Erythroblast (primary cell): ENCODE measurements at regions not wholly inside any gene's neighbourhood (a gene's known extent, or its start where the extent isn't known, plus 50 kb on each side); places are given as distances from the start of the nearest gene placed in this dataset.

Experiments used
- GATA1 ChIP-seq: IDR thresholded peaks from 2 replicates; pipeline ENCODE4 v1.6.1; 2011; ENCODE audit warnings: low read depth, mild to moderate bottlenecking, control low read depth, low read length, moderate library complexity
- POLR2A ChIP-seq: IDR thresholded peaks from 2 replicates; pipeline ENCODE4 v1.6.1; 2011; ENCODE audit warnings: mild to moderate bottlenecking, low read length

- TF ChIP-seq POLR2A (no peak), GATA1 (no peak)
These were observed 1222.8 kb downstream of the GALC start for GRCh38 chr14:86770186-86770585.
